ENCODE measurements at regions not wholly inside any gene's neighbourhood (a gene's known extent, or its start where the extent isn't known, plus 50 kb on each side); places are given as distances from the start of the nearest gene placed in this dataset.

DNA sequence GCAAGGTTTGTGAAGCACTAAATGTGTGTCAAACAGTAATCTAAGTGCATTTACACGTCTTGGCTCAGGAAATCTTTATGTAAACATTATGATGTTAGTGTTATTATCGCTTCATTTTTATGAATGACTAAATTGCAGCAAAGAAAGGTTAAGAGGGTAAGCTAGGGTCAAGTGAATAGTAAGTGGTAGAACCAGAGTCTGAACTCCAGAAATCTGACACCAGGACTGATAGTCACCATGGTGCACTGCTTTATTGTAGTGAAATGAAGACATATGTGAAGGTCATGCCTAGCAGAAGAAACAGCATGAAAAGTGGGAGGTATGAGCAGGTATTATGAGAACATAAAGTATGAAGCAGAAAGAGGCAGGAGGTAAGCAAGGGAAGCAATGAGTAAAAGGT is 368.7 kb upstream of the TENM4 start:
- TF ChIP-seq CTCF (IDR thresholded peaks at IDR 0.05) (no peak), EZH2phosphoT487 (IDR thresholded peaks at IDR 0.05) (no peak)

All from neural progenitor cell (in vitro differentiated cells).